ENCODE measurements at regions not wholly inside any gene's neighbourhood (a gene's known extent, or its start where the extent isn't known, plus 50 kb on each side); places are given as distances from the start of the nearest gene placed in this dataset.
"Not testable (repeated sequence)": the region's sequence is repeated elsewhere in the genome, so short reads cannot be mapped to it uniquely, and the experiment has no call there.

- DNase-seq, result no peak
Observed at GRCh38 chr4:138487230-138487629, 245.1 kb upstream of the SLC7A11 start.

- DNase-seq, result no peak
Observed at GRCh38 chr4:138485498-138485897, 243.3 kb upstream of the SLC7A11 start.

- no peak for DNase-seq
Observed at GRCh38 chr4:138475116-138475515, 233.0 kb upstream of the SLC7A11 start.

- DNase-seq, result no peak
Observed at GRCh38 chr4:138473339-138473738, 231.2 kb upstream of the SLC7A11 start.

GRCh38 chr4:138460477-138461414 is 218.6 kb upstream of the SLC7A11 start:
- no peak for DNase-seq

- no peak for DNase-seq
Observed at GRCh38 chr4:138458751-138459150, 216.6 kb upstream of the SLC7A11 start.

GRCh38 chr4:138456349-138456748 is 214.2 kb upstream of the SLC7A11 start:
- DNase-seq, result not testable (repeated sequence)

GRCh38 chr4:138455097-138455496 is 212.9 kb upstream of the SLC7A11 start:
- no peak for DNase-seq

GRCh38 chr4:138452826-138453225 is 210.7 kb upstream of the SLC7A11 start:
- DNase-seq, result no peak

- DNase-seq, result no peak
Observed at GRCh38 chr4:138451276-138451663, 209.1 kb upstream of the SLC7A11 start.

- DNase-seq, result no peak
Observed at GRCh38 chr4:138450546-138451275, 208.6 kb upstream of the SLC7A11 start.

GRCh38 chr4:138449938-138450337 is 207.8 kb upstream of the SLC7A11 start:
- DNase-seq, result no peak

- DNase-seq, result no peak
Observed at GRCh38 chr4:138448169-138448568, 206.0 kb upstream of the SLC7A11 start.

- no peak for DNase-seq
Observed at GRCh38 chr4:138446456-138446855, 204.3 kb upstream of the SLC7A11 start.

- no peak for DNase-seq
Observed at GRCh38 chr4:138445098-138445497, 202.9 kb upstream of the SLC7A11 start.

GRCh38 chr4:138444260-138444659 is 202.1 kb upstream of the SLC7A11 start:
- DNase-seq, result no peak

GRCh38 chr4:138439143-138439581 is 197.0 kb upstream of the SLC7A11 start:
- DNase-seq, result no peak

- no peak for DNase-seq
Observed at GRCh38 chr4:138438608-138439007, 196.5 kb upstream of the SLC7A11 start.

GRCh38 chr4:138437263-138437851 is 195.2 kb upstream of the SLC7A11 start:
- DNase-seq, result no peak

- DNase-seq, result not testable (repeated sequence)
Observed at GRCh38 chr4:138435733-138436132, 193.6 kb upstream of the SLC7A11 start.

- not testable (repeated sequence) for DNase-seq
Observed at GRCh38 chr4:138435046-138435445, 192.9 kb upstream of the SLC7A11 start.

GRCh38 chr4:138428611-138429010 is 186.5 kb upstream of the SLC7A11 start:
- DNase-seq, result no peak

GRCh38 chr4:138426786-138427185 is 184.6 kb upstream of the SLC7A11 start:
- DNase-seq, result no peak

Data from effector CD4-positive, alpha-beta T cell (primary cell).